ENCODE measurements at regions not wholly inside any gene's neighbourhood (a gene's known extent, or its start where the extent isn't known, plus 50 kb on each side); places are given as distances from the start of the nearest gene placed in this dataset.

DNA sequence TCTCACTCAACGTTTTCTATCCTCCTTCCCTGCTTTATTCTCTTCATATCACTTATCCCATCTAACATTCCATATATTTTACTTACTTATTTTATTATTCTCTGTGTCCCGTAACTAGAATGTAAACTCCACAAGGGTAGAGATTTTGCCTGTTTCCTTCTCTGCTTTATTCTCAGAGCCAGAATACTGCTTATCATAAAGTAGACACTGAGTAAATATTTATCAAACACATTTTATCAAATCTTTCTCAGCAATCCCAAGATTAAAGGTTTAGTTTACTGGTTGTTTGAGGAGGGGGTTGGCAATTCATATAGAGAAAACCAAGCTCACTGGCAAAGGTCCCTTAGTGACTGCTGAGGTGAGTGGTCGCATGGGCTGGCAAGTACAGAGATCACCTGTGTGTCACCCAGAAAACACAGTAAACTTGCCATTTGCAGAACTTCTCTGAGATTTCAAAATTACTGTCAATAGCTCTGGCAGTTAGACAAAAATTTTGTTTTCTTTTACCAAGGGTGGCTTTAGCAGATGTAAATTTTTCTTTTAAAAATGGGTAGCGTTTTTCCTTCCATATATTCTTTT, 662.4 kb downstream of the UTRN start:
- H3K4me3 ChIP-seq = no peak overlapping the region
- no peak for DNase-seq
- intact Hi-C loops (cut with DNase I) = no loop called here

DNA sequence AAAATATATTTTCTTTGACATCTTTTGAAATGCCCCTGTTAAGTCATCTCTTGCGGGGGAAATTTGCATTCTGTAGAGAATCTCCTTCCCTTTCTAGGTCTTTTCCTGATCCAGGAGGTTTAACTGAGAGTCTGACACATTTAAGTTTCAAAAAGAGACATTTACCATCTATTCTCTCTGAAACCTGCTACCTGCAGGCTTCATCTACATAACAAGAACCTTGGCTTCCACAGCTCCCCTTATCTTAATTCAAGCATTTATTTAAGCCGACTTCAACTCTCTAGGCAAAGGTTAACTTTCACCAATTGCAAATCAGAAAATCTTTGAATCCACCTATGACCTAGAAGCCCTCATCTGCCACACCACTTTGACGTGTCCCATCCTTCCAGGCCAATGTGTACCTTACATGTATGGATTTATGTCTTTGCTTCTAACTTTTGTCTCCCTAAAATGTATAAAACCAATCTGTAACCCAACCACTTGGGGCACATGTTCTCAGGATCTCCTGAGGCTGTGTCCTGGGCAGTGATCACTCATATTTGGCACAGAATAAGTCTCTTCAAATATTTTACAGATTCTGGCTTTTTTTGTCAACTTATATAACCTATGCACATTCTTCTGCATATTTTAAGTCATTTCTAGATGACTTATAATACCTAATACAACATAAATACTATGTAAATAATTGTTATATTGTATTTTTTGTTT, 666.7 kb downstream of the UTRN start:
- TF ChIP-seq, protein P1, sequence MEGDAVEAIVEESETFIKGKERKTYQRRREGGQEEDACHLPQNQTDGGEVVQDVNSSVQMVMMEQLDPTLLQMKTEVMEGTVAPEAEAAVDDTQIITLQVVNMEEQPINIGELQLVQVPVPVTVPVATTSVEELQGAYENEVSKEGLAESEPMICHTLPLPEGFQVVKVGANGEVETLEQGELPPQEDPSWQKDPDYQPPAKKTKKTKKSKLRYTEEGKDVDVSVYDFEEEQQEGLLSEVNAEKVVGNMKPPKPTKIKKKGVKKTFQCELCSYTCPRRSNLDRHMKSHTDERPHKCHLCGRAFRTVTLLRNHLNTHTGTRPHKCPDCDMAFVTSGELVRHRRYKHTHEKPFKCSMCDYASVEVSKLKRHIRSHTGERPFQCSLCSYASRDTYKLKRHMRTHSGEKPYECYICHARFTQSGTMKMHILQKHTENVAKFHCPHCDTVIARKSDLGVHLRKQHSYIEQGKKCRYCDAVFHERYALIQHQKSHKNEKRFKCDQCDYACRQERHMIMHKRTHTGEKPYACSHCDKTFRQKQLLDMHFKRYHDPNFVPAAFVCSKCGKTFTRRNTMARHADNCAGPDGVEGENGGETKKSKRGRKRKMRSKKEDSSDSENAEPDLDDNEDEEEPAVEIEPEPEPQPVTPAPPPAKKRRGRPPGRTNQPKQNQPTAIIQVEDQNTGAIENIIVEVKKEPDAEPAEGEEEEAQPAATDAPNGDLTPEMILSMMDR (IDR thresholded peaks at IDR 0.05) = no peak
- Histone ChIP-seq H3K27me3 (no peaks in the 10 kb centered on the region), H3K9ac (ENCODE audit: low read depth in 2 of 2, low read length in 2 of 2) (no peak overlapping the region), H3K27ac (no peak overlapping the region), H3K36me3 (no peaks in the 10 kb centered on the region), H3K4me3 (no peak overlapping the region), H3K9me3 (no peaks in the 10 kb centered on the region), H3K4me1 (no peaks in the 10 kb centered on the region)
- intact Hi-C loops (cut with DNase I) = no loop called here
- DNase-seq = no peak

More for the DNA sequence above, 662.4 kb downstream of the UTRN start:
- H3K27ac ChIP-seq = no peak overlapping the region
- no peaks in the 10 kb centered on the region for H3K36me3 ChIP-seq
- H3K4me1 ChIP-seq = no peaks in the 10 kb centered on the region
- no peak overlapping the region for H3K9ac ChIP-seq (ENCODE audit: low read depth in 2 of 2, low read length in 2 of 2)
- TF ChIP-seq, protein P1 (IDR thresholded peaks at IDR 0.05) = no peak
- H3K27me3 ChIP-seq = no peaks in the 10 kb centered on the region
- H3K9me3 ChIP-seq = no peaks in the 10 kb centered on the region

DNA sequence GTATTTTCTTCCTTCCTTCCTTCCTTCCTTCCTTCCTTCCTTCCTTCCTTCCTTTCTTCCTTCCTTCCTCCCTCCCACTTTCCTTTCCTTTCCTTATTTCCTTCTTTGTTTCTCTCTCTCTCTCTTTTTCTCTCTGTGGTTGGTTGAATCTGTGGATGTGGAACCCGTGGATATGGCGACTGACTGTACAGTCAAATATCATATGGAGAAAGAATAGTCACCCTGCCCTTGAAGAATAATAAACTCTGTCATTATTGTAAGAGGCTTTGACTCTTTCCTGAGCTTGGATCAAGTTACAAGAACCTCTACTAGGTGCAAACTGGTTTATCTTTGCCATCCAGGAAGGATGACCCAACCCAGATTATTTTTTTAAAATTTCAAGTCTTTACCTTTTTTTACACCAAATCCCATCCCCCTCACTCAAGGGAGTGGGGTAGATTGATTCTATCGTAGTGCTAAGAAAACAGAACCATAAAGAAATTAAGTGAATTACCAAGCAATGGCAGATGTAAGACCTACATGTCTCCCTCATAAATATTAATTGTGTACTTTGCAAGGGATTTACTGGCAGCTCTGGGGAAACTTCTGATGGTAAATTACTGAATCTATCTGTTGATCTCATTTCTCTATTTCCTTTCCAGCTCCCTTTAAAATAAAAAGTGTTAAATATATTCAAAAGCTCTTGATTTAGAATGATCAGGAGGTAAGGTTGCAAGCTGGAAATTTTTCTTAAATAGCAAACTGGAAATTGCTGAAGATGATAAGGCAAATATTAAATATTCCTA, 667.5 kb downstream of the UTRN start:
- TF ChIP-seq, protein P1 (IDR thresholded peaks at IDR 0.05) = no peak
- Histone ChIP-seq H3K27ac (no peak overlapping the region), H3K9ac (ENCODE audit: low read depth in 2 of 2, low read length in 2 of 2) (no peak overlapping the region), H3K36me3 (no peaks in the 10 kb centered on the region), H3K4me1 (no peaks in the 10 kb centered on the region), H3K27me3 (no peaks in the 10 kb centered on the region), H3K4me3 (no peak overlapping the region), H3K9me3 (no peaks in the 10 kb centered on the region)
- intact Hi-C loops (cut with DNase I) = no loop called here
- DNase-seq = no peak

DNA sequence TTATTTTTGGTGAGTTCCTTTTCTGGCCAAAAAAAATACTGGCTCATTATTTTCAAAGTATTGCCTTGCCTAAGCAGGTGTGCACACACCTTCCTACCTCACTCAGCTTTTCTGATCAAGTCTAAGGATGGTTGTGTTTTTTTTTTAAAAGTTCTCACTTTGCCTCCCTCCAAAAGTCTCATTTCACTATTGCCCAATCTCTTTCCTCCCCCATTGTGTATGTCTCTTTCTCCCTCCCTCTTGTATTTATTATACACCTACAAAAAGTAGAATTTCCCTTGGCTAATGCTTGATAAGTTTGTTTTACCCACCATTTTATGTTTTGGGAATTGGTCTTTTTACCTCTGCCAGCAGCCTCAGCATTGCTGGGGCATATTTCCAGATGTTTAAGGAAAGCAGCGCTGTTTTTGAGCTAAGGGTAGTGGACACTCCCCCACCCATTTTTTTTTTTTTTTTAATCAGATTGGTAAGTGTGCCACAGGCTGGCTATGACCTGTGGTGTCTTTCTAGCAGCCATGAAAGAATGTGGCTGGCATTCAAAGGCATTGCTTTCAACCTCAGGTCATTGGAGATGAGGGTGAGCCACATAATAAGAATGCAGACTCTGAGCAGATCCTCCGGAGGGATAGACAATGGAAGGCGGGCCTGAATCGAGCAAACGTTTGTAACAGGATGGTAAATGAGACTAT, 668.6 kb downstream of the UTRN start:
- H3K9ac ChIP-seq (ENCODE audit: low read depth in 2 of 2, low read length in 2 of 2) = no peak overlapping the region
- H3K9me3 ChIP-seq = no peaks in the 10 kb centered on the region
- TF ChIP-seq, protein P1 (IDR thresholded peaks at IDR 0.05) = no peak
- intact Hi-C loops (cut with DNase I) = no loop called here
- H3K27me3 ChIP-seq = no peaks in the 10 kb centered on the region
- no peaks in the 10 kb centered on the region for H3K4me1 ChIP-seq
- H3K36me3 ChIP-seq = no peaks in the 10 kb centered on the region
- no peak for DNase-seq
- no peak overlapping the region for H3K27ac ChIP-seq
- H3K4me3 ChIP-seq = no peak overlapping the region

DNA sequence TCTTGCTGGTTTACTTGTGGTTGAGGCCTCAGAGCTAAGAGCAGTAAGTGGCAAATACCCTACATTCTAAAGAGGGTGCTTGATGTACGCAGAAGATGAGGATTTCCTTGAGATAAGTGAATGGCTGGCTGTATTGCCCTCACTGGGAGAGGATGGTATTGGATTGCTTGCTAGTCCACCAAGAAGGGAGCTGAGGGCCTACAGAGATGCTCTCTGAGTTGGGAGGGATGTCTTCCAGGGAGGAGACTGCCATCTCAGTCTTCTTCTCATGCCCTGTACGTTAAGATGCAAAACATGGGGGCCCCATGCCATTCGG, 669.1 kb downstream of the UTRN start:
- Histone ChIP-seq H3K9me3 (no peaks in the 10 kb centered on the region), H3K27ac (no peak overlapping the region), H3K27me3 (no peaks in the 10 kb centered on the region), H3K4me1 (no peaks in the 10 kb centered on the region), H3K9ac (ENCODE audit: low read depth in 2 of 2, low read length in 2 of 2) (no peak overlapping the region), H3K4me3 (no peak overlapping the region), H3K36me3 (no peaks in the 10 kb centered on the region)
- TF ChIP-seq, protein P1 (IDR thresholded peaks at IDR 0.05) = no peak
- intact Hi-C loops (cut with DNase I) = no loop called here
- no peak for DNase-seq
